IMR-90 (cell line): ENCODE measurements at regions not wholly inside any gene's neighbourhood (a gene's known extent, or its start where the extent isn't known, plus 50 kb on each side); places are given as distances from the start of the nearest gene placed in this dataset.

Source experiments
- ATAC-seq: fragments of 200-7000 bp; cut with Tn5 transposase; 2 replicates; pipeline ENCODE4 v1.9.1; 2020; ENCODE audit warnings: low read depth, mild to moderate bottlenecking, moderate library complexity
- BruUV-seq: library from RNA; stranded (reverse); fragments of 400-500 nt; replicated peaks from 2 replicates; lab custom pipeline; 2021; lab: Mats Ljungman, UMichigan
- CTCF ChIA-PET: fragments of 300-600 bp; formaldehyde crosslinking; extraction: SDS; loops from one replicate; lab custom pipeline; 2021; ENCODE audit warnings: antibody characterized with exemption; lab: Yijun Ruan, JAX
- POLR2A ChIA-PET: fragments of 300-600 bp; sonication (Branson Sonifier 250); formaldehyde crosslinking; loops from one replicate; lab custom pipeline; 2022; ENCODE audit warnings: antibody characterized with exemption; ENCODE audit not compliant: unreplicated experiment; lab: Charles Lee
- DNase-seq: peaks from one replicate; pipeline ENCODE4 v3.0.0; 2013
- H2AFZ ChIP-seq: replicated peaks from 2 replicates; pipeline ENCODE3; 2013; ENCODE audit warnings: low read length, mild to moderate bottlenecking; ENCODE audit not compliant: poor library complexity
- H2AK5ac ChIP-seq: 2 replicates; pipeline ENCODE4 v1.6.1; 2013; ENCODE audit warnings: low read depth, low read length, inconsistent platforms
- H2AK9ac ChIP-seq: replicated peaks from 2 replicates; pipeline ENCODE3; 2013; ENCODE audit warnings: mild to moderate bottlenecking, low read depth, low read length, moderate library complexity; ENCODE audit not compliant: poor library complexity
- H2BK120ac ChIP-seq: 2 replicates; pipeline ENCODE4 v1.6.1; 2013; ENCODE audit warnings: low read depth, low read length, inconsistent platforms
- H2BK15ac ChIP-seq: 3 replicates; pipeline ENCODE4 v1.6.1; 2013; ENCODE audit warnings: low read depth, low read length, inconsistent platforms
- H2BK20ac ChIP-seq: 2 replicates; pipeline ENCODE4 v1.6.1; 2013; ENCODE audit warnings: low read depth, mild to moderate bottlenecking, inconsistent platforms, low read length, moderate library complexity
- H2BK5ac ChIP-seq: 2 replicates; pipeline ENCODE4 v1.6.1; 2013; ENCODE audit warnings: mild to moderate bottlenecking, low read depth, low read length, inconsistent platforms; ENCODE audit not compliant: poor library complexity, severe bottlenecking
- H3K14ac ChIP-seq: replicated peaks from 2 replicates; pipeline ENCODE4 v1.6.1; 2013; ENCODE audit warnings: low read depth, low read length, inconsistent platforms
- H3K18ac ChIP-seq: 2 replicates; pipeline ENCODE4 v1.6.1; 2013; ENCODE audit warnings: low read depth, low read length, control low read depth
- H3K23ac ChIP-seq: 2 replicates; pipeline ENCODE4 v1.6.1; 2013; ENCODE audit warnings: low read depth, low read length, inconsistent platforms
- H3K27ac ChIP-seq: 2 replicates; pipeline ENCODE4 v1.5.1; 2013; ENCODE audit warnings: mild to moderate bottlenecking, control low read depth, low read length; ENCODE audit not compliant: insufficient read depth
- H3K27me3 ChIP-seq: 2 replicates; pipeline ENCODE4 v1.6.1; 2013; ENCODE audit warnings: low read length; ENCODE audit not compliant: control insufficient read depth, insufficient read depth
- H3K36me3 ChIP-seq: 2 replicates; pipeline ENCODE4 v1.6.1; 2013; ENCODE audit warnings: low read length, mixed read lengths; ENCODE audit not compliant: control insufficient read depth, insufficient read depth
- H3K4ac ChIP-seq: 2 replicates; pipeline ENCODE4 v1.6.1; 2013; ENCODE audit warnings: low read depth, low read length, inconsistent platforms
- H3K4me1 ChIP-seq: 2 replicates; pipeline ENCODE4 v1.6.1; 2013; ENCODE audit warnings: low read length, mixed read lengths; ENCODE audit not compliant: control insufficient read depth, insufficient read depth
- H3K4me2 ChIP-seq: 2 replicates; pipeline ENCODE4 v1.6.1; 2013; ENCODE audit warnings: low read depth, mild to moderate bottlenecking, control low read depth, low read length, moderate library complexity
- H3K4me3 ChIP-seq: 2 replicates; pipeline ENCODE4 v1.5.1; 2013; ENCODE audit warnings: low read depth, mild to moderate bottlenecking, control low read depth, low read length, moderate library complexity; ENCODE audit not compliant: insufficient read depth
- H3K56ac ChIP-seq: 2 replicates; pipeline ENCODE4 v1.6.1; 2013; ENCODE audit warnings: low read length, inconsistent platforms; ENCODE audit not compliant: insufficient read depth; ENCODE audit errors: extremely low read depth
- H3K79me1 ChIP-seq, 2 experiments: 2 replicates each; pipeline ENCODE4 v1.6.1; 2013; ENCODE audit warnings: low read length in 2 of 2, inconsistent platforms in 1 of 2, low read depth in 1 of 2
- H3K9ac ChIP-seq: 2 replicates; pipeline ENCODE4 v1.6.1; 2013; ENCODE audit warnings: low read depth, low read length, control low read depth
- H3K9me1 ChIP-seq: 2 replicates; pipeline ENCODE4 v1.6.1; 2013; ENCODE audit warnings: low read length, inconsistent platforms; ENCODE audit not compliant: insufficient read depth
- H3K9me3 ChIP-seq: 2 replicates; pipeline ENCODE4 v1.6.1; 2013; ENCODE audit warnings: low read length; ENCODE audit not compliant: control insufficient read depth, insufficient read depth
- H4K20me1 ChIP-seq: 2 replicates; pipeline ENCODE4 v1.6.1; 2013; ENCODE audit warnings: low read length, inconsistent platforms; ENCODE audit not compliant: insufficient read depth
- H4K5ac ChIP-seq: 2 replicates; pipeline ENCODE4 v1.6.1; 2013; ENCODE audit warnings: mild to moderate bottlenecking, low read depth, low read length, control low read depth
- H4K8ac ChIP-seq, 2 experiments: 2 replicates each; pipeline ENCODE4 v1.6.1; 2013; ENCODE audit warnings: low read depth in 2 of 2, low read length in 2 of 2, control low read depth in 1 of 2, inconsistent platforms in 1 of 2
- H4K91ac ChIP-seq: 2 replicates; pipeline ENCODE4 v1.6.1; 2013; ENCODE audit warnings: low read depth, low read length, inconsistent platforms; ENCODE audit not compliant: insufficient read depth
- BHLHE40 ChIP-seq: fragments of 150-350 bp; IDR thresholded peaks from 2 replicates; pipeline ENCODE4 v1.6.1; 2016; ENCODE audit warnings: mild to moderate bottlenecking, low read depth, low read length
- CEBPB ChIP-seq: IDR thresholded peaks from 2 replicates; pipeline ENCODE4 v1.6.1; 2012; ENCODE audit warnings: low read depth, low read length, improper control_type of control experiment
- CHD1 ChIP-seq: IDR thresholded peaks from 2 replicates; pipeline ENCODE4 v1.6.1; 2012; ENCODE audit warnings: low read depth, low read length, improper control_type of control experiment
- FOS ChIP-seq: fragments of 150-350 bp; IDR thresholded peaks from 2 replicates; pipeline ENCODE4 v1.6.1; 2016; ENCODE audit warnings: low read depth, low read length
- MAFK ChIP-seq: IDR thresholded peaks from 2 replicates; pipeline ENCODE4 v1.6.1; 2012; ENCODE audit warnings: low read depth, low read length, improper control_type of control experiment
- MAZ ChIP-seq: IDR thresholded peaks from 2 replicates; pipeline ENCODE4 v1.6.1; 2012; ENCODE audit warnings: low read depth, mild to moderate bottlenecking, low read length, improper control_type of control experiment, moderate library complexity, borderline replicate concordance
- MXI1 ChIP-seq: IDR thresholded peaks from 2 replicates; pipeline ENCODE4 v1.6.1; 2012; ENCODE audit warnings: low read depth, mild to moderate bottlenecking, low read length, moderate library complexity, borderline replicate concordance
- NFE2L2 ChIP-seq: fragments of 150-350 bp; IDR thresholded peaks from 2 replicates; pipeline ENCODE4 v1.6.1; 2016; ENCODE audit warnings: low read depth, mild to moderate bottlenecking, low read length
- POLR2A ChIP-seq: IDR thresholded peaks from 2 replicates; pipeline ENCODE4 v1.6.1; 2012; ENCODE audit warnings: mild to moderate bottlenecking, low read depth, low read length
- RAD21 ChIP-seq: IDR thresholded peaks from 2 replicates; pipeline ENCODE4 v1.6.1; 2012; ENCODE audit warnings: low read length, improper control_type of control experiment
- RCOR1 ChIP-seq: IDR thresholded peaks from 2 replicates; pipeline ENCODE4 v1.6.1; 2012; ENCODE audit warnings: mild to moderate bottlenecking, low read length, improper control_type of control experiment; ENCODE audit not compliant: insufficient replicate concordance
- RFX5 ChIP-seq: IDR thresholded peaks from 2 replicates; pipeline ENCODE4 v1.8.0; 2012; ENCODE audit warnings: low read depth, mild to moderate bottlenecking, low read length, moderate library complexity
- SMC3 ChIP-seq: fragments of 150-350 bp; IDR thresholded peaks from 2 replicates; pipeline ENCODE4 v1.6.1; 2016; ENCODE audit warnings: low read depth, mild to moderate bottlenecking, antibody characterized with exemption, low read length, moderate library complexity
- WGBS, 2 experiments: methylation state at CpG; one replicate each; pipeline versions ENCODE4 v1.1.5 to v1.1.7; 2013; ENCODE audit warnings: missing lambda C conversion rate in 2 of 2; ENCODE audit not compliant: insufficient read length in 1 of 2; ENCODE audit errors: extremely low coverage in 2 of 2; 5-methylcytosine and 5-hydroxymethylcytosine counted together
- dilution Hi-C: fragments of 300-500 bp; cut with HindIII; formaldehyde crosslinking; loops from one replicate; pipeline ENCODE4 v1.14.3; 2018; ENCODE audit warnings: low sequenced_read_pairs; ENCODE audit not compliant: unreplicated experiment
- in situ Hi-C: fragments of 300-500 bp; cut with MboI; formaldehyde crosslinking; loops from 3 replicates; pipeline ENCODE4 v1.14.3; 2019; ENCODE audit warnings: low sequenced_read_pairs, inconsistent platforms, mixed read lengths
- intact Hi-C: fragments of 100-400 bp; cut with micrococcal nuclease; formaldehyde crosslinking; loops from 2 replicates; pipeline ENCODE4 v1.10.0; 2022
- TF ChIP-seq, protein P1 (sequence below): conservative IDR thresholded peaks from 2 replicates; pipeline ENCODE4 v1.5.1; 2012; ENCODE audit warnings: mild to moderate bottlenecking, low read depth, low read length, improper control_type of control experiment
- TF ChIP-seq, protein P2 (sequence below): fragments of 150-350 bp; IDR thresholded peaks from 2 replicates; pipeline ENCODE4 v1.6.1; 2017; ENCODE audit warnings: mild to moderate bottlenecking, antibody characterized with exemption, low read length, low read depth
- TF ChIP-seq, protein P3 (sequence below): fragments of 150-350 bp; IDR thresholded peaks from 2 replicates; pipeline ENCODE4 v1.6.1; 2016; ENCODE audit warnings: low read depth, mild to moderate bottlenecking, low read length, moderate library complexity, borderline replicate concordance

DNA sequence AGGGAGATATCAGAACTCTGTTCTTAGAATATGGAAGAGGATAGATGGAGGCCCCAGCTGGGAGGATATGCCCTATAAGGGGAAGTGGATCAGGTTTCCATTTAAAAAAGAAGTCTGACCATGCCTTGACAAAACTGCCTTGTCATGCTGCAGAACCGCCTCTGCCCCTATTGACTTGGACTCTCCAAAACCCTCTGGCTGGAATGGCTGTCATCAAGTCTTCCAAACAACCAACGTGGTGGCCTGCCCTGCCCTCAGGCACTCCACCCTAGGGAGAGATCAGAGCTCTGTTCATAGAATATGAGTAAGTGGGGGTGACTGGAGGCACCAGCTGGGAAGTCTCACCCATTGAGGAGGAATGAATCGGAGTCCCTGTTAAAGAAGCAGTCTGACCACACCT is 114.9 kb downstream of the VSIG4 start:
- Histone ChIP-seq H3K9ac (no peak overlapping the region), H3K36me3 (no peaks in the 10 kb centered on the region), H2BK20ac (no peak overlapping the region), H4K20me1 (no peaks in the 10 kb centered on the region), H3K27ac (no peak overlapping the region), H2BK5ac (no peak overlapping the region), H3K14ac (no peak overlapping the region), H3K56ac (no peak overlapping the region), H3K79me1 (no peaks in the 10 kb centered on the region), H4K5ac (no peak overlapping the region), H3K27me3 (no peaks in the 10 kb centered on the region; the same call in 1 of the 2 replicates), H2BK15ac (no peak overlapping the region), H3K23ac (no peak overlapping the region), H3K4me3 (no peak overlapping the region), H4K8ac (no peak overlapping the region), H2AK5ac (no peak overlapping the region), H4K91ac (no peak overlapping the region), H2AK9ac (no peak overlapping the region), H3K9me1 (no peaks in the 10 kb centered on the region), H3K9me3 (no peaks in the 10 kb centered on the region), H2AFZ (no peak overlapping the region), H3K4me2 (no peak overlapping the region), H3K4ac (no peak overlapping the region), H3K18ac (no peak overlapping the region), H3K4me1 (no peaks in the 10 kb centered on the region), H2BK120ac (no peak overlapping the region)
- no peak for TF ChIP-seq MAFK
- TF ChIP-seq RAD21, result no peak
- TF ChIP-seq SMC3, result no peak
- TF ChIP-seq RCOR1, result no peak
- no peak for TF ChIP-seq MXI1
- TF ChIP-seq MAZ, result no peak
- no peak for TF ChIP-seq FOS
- TF ChIP-seq, protein P1, sequence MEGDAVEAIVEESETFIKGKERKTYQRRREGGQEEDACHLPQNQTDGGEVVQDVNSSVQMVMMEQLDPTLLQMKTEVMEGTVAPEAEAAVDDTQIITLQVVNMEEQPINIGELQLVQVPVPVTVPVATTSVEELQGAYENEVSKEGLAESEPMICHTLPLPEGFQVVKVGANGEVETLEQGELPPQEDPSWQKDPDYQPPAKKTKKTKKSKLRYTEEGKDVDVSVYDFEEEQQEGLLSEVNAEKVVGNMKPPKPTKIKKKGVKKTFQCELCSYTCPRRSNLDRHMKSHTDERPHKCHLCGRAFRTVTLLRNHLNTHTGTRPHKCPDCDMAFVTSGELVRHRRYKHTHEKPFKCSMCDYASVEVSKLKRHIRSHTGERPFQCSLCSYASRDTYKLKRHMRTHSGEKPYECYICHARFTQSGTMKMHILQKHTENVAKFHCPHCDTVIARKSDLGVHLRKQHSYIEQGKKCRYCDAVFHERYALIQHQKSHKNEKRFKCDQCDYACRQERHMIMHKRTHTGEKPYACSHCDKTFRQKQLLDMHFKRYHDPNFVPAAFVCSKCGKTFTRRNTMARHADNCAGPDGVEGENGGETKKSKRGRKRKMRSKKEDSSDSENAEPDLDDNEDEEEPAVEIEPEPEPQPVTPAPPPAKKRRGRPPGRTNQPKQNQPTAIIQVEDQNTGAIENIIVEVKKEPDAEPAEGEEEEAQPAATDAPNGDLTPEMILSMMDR, result no peak
- TF ChIP-seq CEBPB, result no peak
- no peak for TF ChIP-seq CHD1
- no peak for TF ChIP-seq RFX5
- no peak for TF ChIP-seq BHLHE40
- no peak for TF ChIP-seq NFE2L2
- TF ChIP-seq, protein P2, sequence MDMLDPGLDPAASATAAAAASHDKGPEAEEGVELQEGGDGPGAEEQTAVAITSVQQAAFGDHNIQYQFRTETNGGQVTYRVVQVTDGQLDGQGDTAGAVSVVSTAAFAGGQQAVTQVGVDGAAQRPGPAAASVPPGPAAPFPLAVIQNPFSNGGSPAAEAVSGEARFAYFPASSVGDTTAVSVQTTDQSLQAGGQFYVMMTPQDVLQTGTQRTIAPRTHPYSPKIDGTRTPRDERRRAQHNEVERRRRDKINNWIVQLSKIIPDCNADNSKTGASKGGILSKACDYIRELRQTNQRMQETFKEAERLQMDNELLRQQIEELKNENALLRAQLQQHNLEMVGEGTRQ, result no peak
- TF ChIP-seq, protein P3, sequence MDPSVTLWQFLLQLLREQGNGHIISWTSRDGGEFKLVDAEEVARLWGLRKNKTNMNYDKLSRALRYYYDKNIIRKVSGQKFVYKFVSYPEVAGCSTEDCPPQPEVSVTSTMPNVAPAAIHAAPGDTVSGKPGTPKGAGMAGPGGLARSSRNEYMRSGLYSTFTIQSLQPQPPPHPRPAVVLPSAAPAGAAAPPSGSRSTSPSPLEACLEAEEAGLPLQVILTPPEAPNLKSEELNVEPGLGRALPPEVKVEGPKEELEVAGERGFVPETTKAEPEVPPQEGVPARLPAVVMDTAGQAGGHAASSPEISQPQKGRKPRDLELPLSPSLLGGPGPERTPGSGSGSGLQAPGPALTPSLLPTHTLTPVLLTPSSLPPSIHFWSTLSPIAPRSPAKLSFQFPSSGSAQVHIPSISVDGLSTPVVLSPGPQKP, result no peak
- no peak for TF ChIP-seq POLR2A
- ChIA-PET POLR2A (no interaction called here), CTCF (no interaction called here)
- dilution Hi-C loops (no loop called here), intact Hi-C loops (no loop called here), in situ Hi-C loops (no loop called here)
- ATAC-seq, result no peak
- no TSS peak for BruUV-seq
- WGBS, 2 experiments, result 40% methylated on average over 1 of the region's 3 CpGs; no CpG with 5 or more reads in 1 of the 2 experiments
- no peak for DNase-seq
